ENCODE measurements at regions not wholly inside any gene's neighbourhood (a gene's known extent, or its start where the extent isn't known, plus 50 kb on each side); places are given as distances from the start of the nearest gene placed in this dataset.
"Not testable (repeated sequence)": the region's sequence is repeated elsewhere in the genome, so short reads cannot be mapped to it uniquely, and the experiment has no call there.

- no peaks in the 10 kb centered on the region for H3K36me3 ChIP-seq
- H3K4me1 ChIP-seq (ENCODE audit: control insufficient read depth in 1 of 2, low read depth in 2 of 2) = no peaks in the 10 kb centered on the region
- no peaks in the 10 kb centered on the region for H3K9me3 ChIP-seq
- ATAC-seq (ENCODE audit: insufficient number of reproducible peaks, low FRiP score, low read depth) (no peak), DNase-seq (ENCODE audit: low spot score) (no peak)
- TF ChIP-seq, protein P1, sequence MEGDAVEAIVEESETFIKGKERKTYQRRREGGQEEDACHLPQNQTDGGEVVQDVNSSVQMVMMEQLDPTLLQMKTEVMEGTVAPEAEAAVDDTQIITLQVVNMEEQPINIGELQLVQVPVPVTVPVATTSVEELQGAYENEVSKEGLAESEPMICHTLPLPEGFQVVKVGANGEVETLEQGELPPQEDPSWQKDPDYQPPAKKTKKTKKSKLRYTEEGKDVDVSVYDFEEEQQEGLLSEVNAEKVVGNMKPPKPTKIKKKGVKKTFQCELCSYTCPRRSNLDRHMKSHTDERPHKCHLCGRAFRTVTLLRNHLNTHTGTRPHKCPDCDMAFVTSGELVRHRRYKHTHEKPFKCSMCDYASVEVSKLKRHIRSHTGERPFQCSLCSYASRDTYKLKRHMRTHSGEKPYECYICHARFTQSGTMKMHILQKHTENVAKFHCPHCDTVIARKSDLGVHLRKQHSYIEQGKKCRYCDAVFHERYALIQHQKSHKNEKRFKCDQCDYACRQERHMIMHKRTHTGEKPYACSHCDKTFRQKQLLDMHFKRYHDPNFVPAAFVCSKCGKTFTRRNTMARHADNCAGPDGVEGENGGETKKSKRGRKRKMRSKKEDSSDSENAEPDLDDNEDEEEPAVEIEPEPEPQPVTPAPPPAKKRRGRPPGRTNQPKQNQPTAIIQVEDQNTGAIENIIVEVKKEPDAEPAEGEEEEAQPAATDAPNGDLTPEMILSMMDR (IDR thresholded peaks at IDR 0.05) = no peak
- no peak overlapping the region for H3K4me3 ChIP-seq
- no peaks in the 10 kb centered on the region for H3K27me3 ChIP-seq (replicated peaks; ENCODE audit: insufficient read depth)
- no peak overlapping the region for H3K27ac ChIP-seq
These were observed 72.9 kb upstream of the PAX8 start for GRCh38 chr2:113351375-113352355.

DNA sequence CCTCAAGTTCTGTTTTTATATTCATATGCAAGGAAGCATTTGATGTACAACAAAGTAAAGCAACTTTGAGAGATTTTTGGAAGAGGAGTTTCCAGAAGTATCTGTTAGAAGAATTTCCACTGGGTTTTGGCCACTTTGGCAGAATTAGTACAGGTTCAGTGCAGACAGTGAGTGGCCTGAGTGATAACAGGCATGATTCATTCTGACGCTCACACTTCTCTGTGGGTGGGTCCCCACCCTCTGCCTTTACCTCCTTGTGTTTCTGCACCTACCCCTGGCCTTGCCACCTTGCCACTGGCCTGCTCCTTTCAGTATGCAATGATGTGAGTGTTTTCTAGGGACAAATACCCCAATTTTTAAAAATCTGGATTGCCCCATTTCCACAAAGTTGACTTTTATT, 65.1 kb upstream of the PAX8 start:
- not testable (repeated sequence) for H3K4me1 ChIP-seq (ENCODE audit: control insufficient read depth in 1 of 2, low read depth in 2 of 2); H3K36me3 ChIP-seq; H3K4me3 ChIP-seq; ATAC-seq (ENCODE audit: insufficient number of reproducible peaks, low FRiP score, low read depth); H3K9me3 ChIP-seq; H3K27me3 ChIP-seq (replicated peaks; ENCODE audit: insufficient read depth); DNase-seq (ENCODE audit: low spot score); H3K27ac ChIP-seq

DNA sequence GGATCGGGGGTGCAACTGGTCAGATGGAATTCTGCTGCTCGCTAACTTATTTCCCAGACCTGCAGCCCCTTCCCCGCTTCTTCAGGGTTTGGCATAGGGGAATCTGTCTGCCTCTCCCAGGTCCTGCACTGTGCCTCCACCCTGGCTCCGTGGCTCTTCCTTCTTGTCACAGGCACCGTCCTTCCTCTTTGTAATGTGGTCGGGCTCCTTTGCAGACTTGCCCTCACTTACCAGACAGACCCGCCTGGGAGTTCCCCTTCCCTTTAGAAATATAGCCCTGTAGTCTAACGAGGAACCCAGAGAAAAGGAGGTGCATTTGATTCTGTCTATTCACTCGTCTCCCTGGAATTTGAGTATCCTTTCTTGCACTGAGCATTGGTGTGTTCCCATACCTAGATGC, 63.9 kb upstream of the PAX8 start:
- Histone ChIP-seq H3K27ac (no peak overlapping the region), H3K4me3 (no peak overlapping the region), H3K36me3 (no peaks in the 10 kb centered on the region), H3K9me3 (no peaks in the 10 kb centered on the region), H3K4me1 (ENCODE audit: control insufficient read depth in 1 of 2, low read depth in 2 of 2) (no peaks in the 10 kb centered on the region), H3K27me3 (replicated peaks; ENCODE audit: insufficient read depth) (no peaks in the 10 kb centered on the region)
- ATAC-seq (ENCODE audit: insufficient number of reproducible peaks, low FRiP score, low read depth) (no peak), DNase-seq (ENCODE audit: low spot score) (no peak)
- TF ChIP-seq, protein P1 (IDR thresholded peaks at IDR 0.05) = no peak

- not testable (repeated sequence) for H3K36me3 ChIP-seq; H3K9me3 ChIP-seq; H3K27me3 ChIP-seq (replicated peaks; ENCODE audit: insufficient read depth); H3K27ac ChIP-seq; H3K4me1 ChIP-seq (ENCODE audit: control insufficient read depth in 1 of 2, low read depth in 2 of 2); H3K4me3 ChIP-seq; DNase-seq (ENCODE audit: low spot score); ATAC-seq (ENCODE audit: insufficient number of reproducible peaks, low FRiP score, low read depth)
These were observed 63.1 kb upstream of the PAX8 start for GRCh38 chr2:113341870-113342253.

GRCh38 chr2:113341191-113341869, 62.6 kb upstream of the PAX8 start:
- Histone ChIP-seq H3K36me3 (no peaks in the 10 kb centered on the region), H3K9me3 (no peaks in the 10 kb centered on the region), H3K4me1 (ENCODE audit: control insufficient read depth in 1 of 2, low read depth in 2 of 2) (no peaks in the 10 kb centered on the region), H3K27me3 (replicated peaks; ENCODE audit: insufficient read depth) (no peaks in the 10 kb centered on the region), H3K4me3 (no peak overlapping the region), H3K27ac (no peak overlapping the region)
- ATAC-seq (ENCODE audit: insufficient number of reproducible peaks, low FRiP score, low read depth) (no peak), DNase-seq (ENCODE audit: low spot score) (no peak)
- TF ChIP-seq, protein P1 (IDR thresholded peaks at IDR 0.05) = no peak

GRCh38 chr2:113337809-113338208, 59.1 kb upstream of the PAX8 start:
- Histone ChIP-seq H3K36me3 (no peaks in the 10 kb centered on the region), H3K27me3 (replicated peaks; ENCODE audit: insufficient read depth) (no peaks in the 10 kb centered on the region), H3K9me3 (no peaks in the 10 kb centered on the region), H3K4me3 (no peak overlapping the region), H3K4me1 (ENCODE audit: control insufficient read depth in 1 of 2, low read depth in 2 of 2) (no peaks in the 10 kb centered on the region), H3K27ac (no peak overlapping the region)
- DNase-seq (ENCODE audit: low spot score) (no peak), ATAC-seq (ENCODE audit: insufficient number of reproducible peaks, low FRiP score, low read depth) (no peak)
- TF ChIP-seq, protein P1 (IDR thresholded peaks at IDR 0.05) = no peak

DNA sequence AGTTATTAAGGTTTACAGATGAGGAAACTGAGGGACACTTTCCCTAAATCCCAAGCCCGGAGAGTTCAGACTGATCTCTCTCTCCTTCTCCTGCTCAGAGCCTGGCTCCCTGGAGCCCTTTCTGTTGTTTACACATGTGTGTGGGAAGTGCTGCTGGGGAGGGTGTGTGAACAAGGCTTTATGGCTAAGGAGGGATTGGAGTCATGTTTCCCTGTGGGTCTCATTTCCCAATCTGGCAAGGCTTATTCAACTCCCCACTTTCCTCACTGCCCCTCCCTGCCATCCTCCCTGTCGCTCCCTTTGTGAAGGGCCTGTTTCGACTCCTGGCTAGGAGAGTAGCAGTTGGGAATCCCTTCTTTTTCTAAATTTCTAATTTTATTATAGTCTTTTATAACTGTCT, 57.3 kb upstream of the PAX8 start:
- DNase-seq (ENCODE audit: low spot score); H3K4me1 ChIP-seq (ENCODE audit: control insufficient read depth in 1 of 2, low read depth in 2 of 2); H3K27me3 ChIP-seq (replicated peaks; ENCODE audit: insufficient read depth); ATAC-seq (ENCODE audit: insufficient number of reproducible peaks, low FRiP score, low read depth); H3K9me3 ChIP-seq; H3K36me3 ChIP-seq; H3K4me3 ChIP-seq; H3K27ac ChIP-seq: not testable (repeated sequence)

Data from thoracic aorta (tissue), 2 donors.